Keratinocyte (primary cell): ENCODE measurements at regions not wholly inside any gene's neighbourhood (a gene's known extent, or its start where the extent isn't known, plus 50 kb on each side); places are given as distances from the start of the nearest gene placed in this dataset.
"Not testable (repeated sequence)": the region's sequence is repeated elsewhere in the genome, so short reads cannot be mapped to it uniquely, and the experiment has no call there.

Experiments used
- DNase-seq: peaks from one replicate; pipeline ENCODE4 v3.0.0-alpha.2; 2011; ENCODE audit warnings: low read depth, missing footprints, low spot score
- FAIRE-seq: peaks from 2 replicates; lab custom pipeline; 2011; peaks lifted over from hg19 to GRCh38; lab: Jason Lieb, UNC
- H2AFZ ChIP-seq: 2 replicates; pipeline ENCODE4 v1.6.0; 2012; ENCODE audit warnings: low read length, control low read depth, inconsistent platforms; ENCODE audit not compliant: control insufficient read depth
- H3K27ac ChIP-seq: 2 replicates; pipeline ENCODE4 v1.5.1; 2011; ENCODE audit warnings: low read length; ENCODE audit not compliant: control insufficient read depth, insufficient read depth
- H3K27me3 ChIP-seq: 3 replicates; pipeline ENCODE4 v1.6.0; 2011; ENCODE audit warnings: low read length; ENCODE audit not compliant: control insufficient read depth, insufficient read depth; ENCODE audit errors: extremely low read depth
- H3K36me3 ChIP-seq, 2 experiments: 2 replicates in 1 of 2; 3 replicates in 1 of 2; pipeline ENCODE4 v1.5.1; 2011; ENCODE audit warnings: low read length in 2 of 2, mild to moderate bottlenecking in 1 of 2; ENCODE audit not compliant: control insufficient read depth in 2 of 2, insufficient read depth in 2 of 2; ENCODE audit errors: extremely low read depth in 1 of 2
- H3K4me1 ChIP-seq: 3 replicates; pipeline ENCODE4 v1.5.1; 2011; ENCODE audit warnings: low read length; ENCODE audit not compliant: control insufficient read depth, insufficient read depth; ENCODE audit errors: extremely low read depth
- H3K4me2 ChIP-seq: 3 replicates; pipeline ENCODE4 v1.6.0; 2011; ENCODE audit warnings: low read depth, low read length; ENCODE audit not compliant: control insufficient read depth, insufficient read depth; ENCODE audit errors: extremely low read depth
- H3K4me3 ChIP-seq, 3 experiments: fragments of 200-600 bp in 1 of 3; sonication (generic) in 1 of 3; 2 replicates in 2 of 3; 3 replicates in 1 of 3; pipeline ENCODE4 v1.5.1; 2011 to 2016; ENCODE audit warnings: low read length in 3 of 3, mild to moderate bottlenecking in 3 of 3, control low read depth in 2 of 3, inconsistent platforms in 1 of 3, low read depth in 1 of 3, mixed read lengths in 1 of 3, mixed run types in 1 of 3, moderate library complexity in 1 of 3; ENCODE audit not compliant: control insufficient read depth in 2 of 3, insufficient read depth in 2 of 3; ENCODE audit errors: extremely low read depth in 1 of 3
- H3K79me2 ChIP-seq: 2 replicates; pipeline ENCODE4 v1.6.0; 2012; ENCODE audit warnings: low read length; ENCODE audit not compliant: control insufficient read depth, insufficient read depth
- H3K9ac ChIP-seq: 3 replicates; pipeline ENCODE4 v1.6.0; 2011; ENCODE audit warnings: low read length; ENCODE audit not compliant: control insufficient read depth, insufficient read depth; ENCODE audit errors: extremely low read depth
- H3K9me1 ChIP-seq: 3 replicates; pipeline ENCODE4 v1.6.0; 2011; ENCODE audit warnings: low read length; ENCODE audit not compliant: control insufficient read depth, insufficient read depth; ENCODE audit errors: extremely low read depth
- H3K9me3 ChIP-seq: 2 replicates; pipeline ENCODE4 v1.5.1; 2012; ENCODE audit warnings: low read depth, low read length; ENCODE audit not compliant: control insufficient read depth
- H4K20me1 ChIP-seq: 3 replicates; pipeline ENCODE4 v1.6.0; 2011; ENCODE audit warnings: low read length; ENCODE audit not compliant: control insufficient read depth, insufficient read depth; ENCODE audit errors: extremely low read depth
- CTCF ChIP-seq, 3 experiments: IDR thresholded peaks in 1 of 3; conservative IDR thresholded peaks in 1 of 3; optimal IDR thresholded peaks in 1 of 3; 2 replicates in 2 of 3; 3 replicates in 1 of 3; pipeline versions ENCODE3 to v1.5.1; 2011; ENCODE audit warnings: low read length in 3 of 3, mild to moderate bottlenecking in 3 of 3, moderate library complexity in 2 of 3, control low read depth in 1 of 3, inconsistent platforms in 1 of 3; ENCODE audit not compliant: insufficient read depth in 2 of 3; ENCODE audit errors: extremely low read depth in 1 of 3
- EZH2 ChIP-seq: IDR thresholded peaks from one replicate; pipeline ENCODE4 v1.6.1; 2012; ENCODE audit warnings: inconsistent platforms, mild to moderate bottlenecking, low read length, moderate library complexity
- dilution Hi-C: fragments of 300-500 bp; cut with MboI; formaldehyde crosslinking; loops from one replicate; pipeline ENCODE4 v1.7.0; 2020; ENCODE audit warnings: low sequenced_read_pairs; ENCODE audit not compliant: extremely low pct_ligation_motif_present

- no peaks in the 10 kb centered on the region for H4K20me1 ChIP-seq
- FAIRE-seq (no peak), DNase-seq (no peak)
- dilution Hi-C loops = no loop called here
- H2AFZ ChIP-seq = no peak overlapping the region
- H3K9me1 ChIP-seq = no peaks in the 10 kb centered on the region
- no peak overlapping the region for H3K4me2 ChIP-seq
- no peaks in the 10 kb centered on the region for H3K79me2 ChIP-seq
- no peak overlapping the region for H3K27ac ChIP-seq
- H3K9me3 ChIP-seq = no peaks in the 10 kb centered on the region
- no peak overlapping the region for H3K4me3 ChIP-seq
- H3K4me1 ChIP-seq = no peaks in the 10 kb centered on the region
- H3K27me3 ChIP-seq = no peaks in the 10 kb centered on the region
- H3K36me3 ChIP-seq = no peaks in the 10 kb centered on the region
- H3K9ac ChIP-seq = no peak overlapping the region
- TF ChIP-seq CTCF (optimal IDR thresholded peaks at IDR 0.05 in 1 of 3, IDR thresholded peaks at IDR 0.05 in 1 of 3, conservative IDR thresholded peaks at IDR 0.05 in 1 of 3; ENCODE audit: extremely low read depth in 1 of 3, insufficient read depth in 2 of 3, low read length in 3 of 3) (no peak), EZH2 (no peak)
Observed at GRCh38 chr5:12947379-12947778, 997.1 kb downstream of the DNAH5 start.

- H3K4me1 ChIP-seq, FAIRE-seq, H2AFZ ChIP-seq, dilution Hi-C loops, H3K36me3 ChIP-seq, H3K27ac ChIP-seq, H3K9me3 ChIP-seq, H3K79me2 ChIP-seq, DNase-seq, H4K20me1 ChIP-seq, H3K9me1 ChIP-seq, H3K4me3 ChIP-seq, H3K27me3 ChIP-seq, H3K9ac ChIP-seq, H3K4me2 ChIP-seq: not testable (repeated sequence)
Observed at GRCh38 chr5:12945477-12945876, 999.0 kb downstream of the DNAH5 start.

GRCh38 chr5:12936221-12936620 lies 1008.3 kb downstream of the DNAH5 start:
- dilution Hi-C loops = no loop called here

More at GRCh38 chr5:12936221-12936620, 1008.3 kb downstream of the DNAH5 start:
- Histone ChIP-seq H2AFZ (no peak overlapping the region), H3K9ac (no peak overlapping the region), H3K4me2 (no peak overlapping the region), H3K9me1 (no peaks in the 10 kb centered on the region), H3K4me3 (no peak overlapping the region), H3K9me3 (no peaks in the 10 kb centered on the region), H4K20me1 (no peaks in the 10 kb centered on the region), H3K79me2 (no peaks in the 10 kb centered on the region), H3K27ac (no peak overlapping the region), H3K4me1 (peaks cover 3% of the 10 kb centered on the region), H3K36me3 (no peaks in the 10 kb centered on the region), H3K27me3 (no peaks in the 10 kb centered on the region)
- no peak for FAIRE-seq
- no peak for DNase-seq
- TF ChIP-seq EZH2 (no peak), CTCF (optimal IDR thresholded peaks at IDR 0.05 in 1 of 3, IDR thresholded peaks at IDR 0.05 in 1 of 3, conservative IDR thresholded peaks at IDR 0.05 in 1 of 3; ENCODE audit: extremely low read depth in 1 of 3, insufficient read depth in 2 of 3, low read length in 3 of 3) (no peak)
